ENCODE measurements at regions not wholly inside any gene's neighbourhood (a gene's known extent, or its start where the extent isn't known, plus 50 kb on each side); places are given as distances from the start of the nearest gene placed in this dataset.

DNA sequence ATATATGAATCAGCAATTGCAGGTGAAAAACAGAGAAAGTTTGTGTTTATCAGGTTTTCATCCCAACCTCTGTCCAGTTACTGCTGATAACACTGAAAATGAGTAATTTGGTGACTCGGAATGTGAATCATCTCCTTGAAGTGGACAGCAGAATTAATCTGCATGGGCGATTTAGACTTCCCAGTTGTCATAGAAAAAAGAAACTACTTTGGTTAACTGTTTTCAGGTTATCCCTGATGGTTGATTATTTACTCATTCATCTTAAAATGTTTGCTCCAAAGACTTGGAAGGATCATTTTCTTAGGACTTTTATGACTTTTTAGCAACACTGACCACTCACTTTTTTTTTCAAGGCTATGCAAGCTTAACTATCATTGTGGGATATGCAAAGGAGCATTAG lies 504.1 kb upstream of the ANKRD30A start:
- TF ChIP-seq, protein P1, sequence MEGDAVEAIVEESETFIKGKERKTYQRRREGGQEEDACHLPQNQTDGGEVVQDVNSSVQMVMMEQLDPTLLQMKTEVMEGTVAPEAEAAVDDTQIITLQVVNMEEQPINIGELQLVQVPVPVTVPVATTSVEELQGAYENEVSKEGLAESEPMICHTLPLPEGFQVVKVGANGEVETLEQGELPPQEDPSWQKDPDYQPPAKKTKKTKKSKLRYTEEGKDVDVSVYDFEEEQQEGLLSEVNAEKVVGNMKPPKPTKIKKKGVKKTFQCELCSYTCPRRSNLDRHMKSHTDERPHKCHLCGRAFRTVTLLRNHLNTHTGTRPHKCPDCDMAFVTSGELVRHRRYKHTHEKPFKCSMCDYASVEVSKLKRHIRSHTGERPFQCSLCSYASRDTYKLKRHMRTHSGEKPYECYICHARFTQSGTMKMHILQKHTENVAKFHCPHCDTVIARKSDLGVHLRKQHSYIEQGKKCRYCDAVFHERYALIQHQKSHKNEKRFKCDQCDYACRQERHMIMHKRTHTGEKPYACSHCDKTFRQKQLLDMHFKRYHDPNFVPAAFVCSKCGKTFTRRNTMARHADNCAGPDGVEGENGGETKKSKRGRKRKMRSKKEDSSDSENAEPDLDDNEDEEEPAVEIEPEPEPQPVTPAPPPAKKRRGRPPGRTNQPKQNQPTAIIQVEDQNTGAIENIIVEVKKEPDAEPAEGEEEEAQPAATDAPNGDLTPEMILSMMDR (IDR thresholded peaks at IDR 0.05) = no peak
- Histone ChIP-seq H3K27ac (no peak overlapping the region), H3K27me3 (no peaks in the 10 kb centered on the region), H3K4me3 (no peak overlapping the region), H3K4me1 (no peaks in the 10 kb centered on the region), H3K36me3 (no peaks in the 10 kb centered on the region), H3K9me3 (no peaks in the 10 kb centered on the region)
- 45 to 48% methylated on average over 2 of the region's 2 CpGs for WGBS, 2 donors
- intact Hi-C loops (cut with DNase I) = no loop called here
- DNase-seq = no peak
- FAIRE-seq = no peak
- ATAC-seq = no peak

GRCh38 chr10:36612436-36612835 lies 513.0 kb upstream of the ANKRD30A start:
- no peaks in the 10 kb centered on the region for H3K36me3 ChIP-seq
- no peaks in the 10 kb centered on the region for H3K4me1 ChIP-seq
- TF ChIP-seq, protein P1 (IDR thresholded peaks at IDR 0.05) = no peak
- no peaks in the 10 kb centered on the region for H3K9me3 ChIP-seq
- H3K4me3 ChIP-seq = no peak overlapping the region
- no peaks in the 10 kb centered on the region for H3K27me3 ChIP-seq
- intact Hi-C loops (cut with DNase I) = no loop called here
- DNase-seq = no peak
- WGBS, 2 donors = 89 to 90% methylated on average over 4 of the region's 4 CpGs
- no peak for FAIRE-seq
- H3K27ac ChIP-seq = no peak overlapping the region
- ATAC-seq = no peak

DNA sequence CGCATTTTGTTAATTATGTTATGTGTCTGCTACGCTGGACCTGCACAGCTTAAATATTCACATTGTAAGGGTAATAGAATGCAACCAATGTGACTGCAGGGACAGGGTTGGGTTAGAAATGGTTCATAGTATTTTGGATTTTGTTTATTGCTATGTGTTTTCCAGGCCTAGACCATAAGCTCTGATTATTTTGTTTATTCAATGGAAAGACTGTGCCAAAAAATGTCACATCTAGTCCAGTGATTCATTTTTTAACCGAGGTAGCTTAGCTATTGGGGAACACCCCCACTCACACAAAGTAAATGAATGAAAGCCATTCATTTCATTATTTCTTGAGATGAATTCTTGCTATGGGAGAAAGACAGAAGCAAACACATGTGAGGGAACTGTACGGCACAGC lies 516.5 kb upstream of the ANKRD30A start:
- FAIRE-seq = no peak
- Histone ChIP-seq H3K4me1 (no peaks in the 10 kb centered on the region), H3K27ac (no peak overlapping the region), H3K4me3 (no peak overlapping the region), H3K9me3 (no peaks in the 10 kb centered on the region), H3K36me3 (no peaks in the 10 kb centered on the region), H3K27me3 (no peaks in the 10 kb centered on the region)
- DNase-seq = no peak
- intact Hi-C loops (cut with DNase I) = no loop called here
- WGBS, 2 donors = 65 to 69% methylated on average over 4 of the region's 4 CpGs
- no peak for ATAC-seq
- TF ChIP-seq, protein P1 (IDR thresholded peaks at IDR 0.05) = no peak

DNA sequence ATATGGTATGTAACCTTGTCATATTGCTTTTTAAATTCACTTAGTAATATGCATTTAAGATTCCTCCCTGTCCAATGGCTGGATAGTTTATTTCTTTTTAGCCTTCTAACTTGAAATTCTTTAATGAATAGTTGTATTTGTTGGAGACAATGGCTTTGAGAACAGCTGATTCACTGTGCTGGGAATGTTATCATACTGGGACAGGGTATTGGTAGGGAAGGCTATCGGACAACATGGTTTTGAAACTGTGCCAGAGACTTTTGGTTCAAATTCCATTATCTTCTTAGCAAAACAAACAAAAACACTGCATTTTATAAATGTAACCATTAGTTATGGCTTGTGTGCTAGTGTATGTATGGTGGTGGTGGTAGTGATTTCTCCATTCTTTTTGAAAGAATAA lies 517.1 kb upstream of the ANKRD30A start:
- no peak overlapping the region for H3K4me3 ChIP-seq
- H3K4me1 ChIP-seq = no peaks in the 10 kb centered on the region
- H3K27me3 ChIP-seq = no peaks in the 10 kb centered on the region
- no peak for DNase-seq
- H3K36me3 ChIP-seq = no peaks in the 10 kb centered on the region
- no peak for ATAC-seq
- intact Hi-C loops (cut with DNase I) = no loop called here
- 52 to 61% methylated on average over 1 of the region's 1 CpG for WGBS, 2 donors
- no peak overlapping the region for H3K27ac ChIP-seq
- TF ChIP-seq, protein P1 (IDR thresholded peaks at IDR 0.05) = no peak
- no peak for FAIRE-seq
- no peaks in the 10 kb centered on the region for H3K9me3 ChIP-seq

DNA sequence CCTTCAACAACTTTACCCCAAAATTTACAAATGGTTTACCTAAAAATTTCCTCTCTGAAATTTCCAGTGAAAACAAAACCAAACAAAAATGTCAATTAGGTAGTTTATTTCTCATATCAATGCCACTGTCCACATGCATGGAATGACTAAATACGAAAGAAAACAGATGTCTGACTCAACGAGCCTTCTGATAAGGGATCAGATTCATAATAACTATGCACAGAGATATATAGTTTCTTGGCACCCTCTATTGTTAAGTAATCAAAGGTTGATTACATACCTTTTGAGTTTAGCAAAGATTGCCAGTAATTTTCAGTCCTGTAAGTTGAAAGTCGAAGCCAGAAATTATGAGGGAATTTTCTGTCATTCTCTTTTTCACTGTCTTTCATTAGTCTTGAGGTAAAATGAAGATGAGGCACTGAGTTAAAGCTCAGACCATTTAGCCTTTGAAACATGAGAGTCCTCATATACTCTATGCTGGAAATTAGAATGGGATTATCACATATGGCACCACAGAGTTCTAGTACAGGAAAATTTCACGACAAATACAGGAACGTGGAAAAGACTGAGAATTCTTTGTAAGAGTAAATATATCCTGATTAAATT lies 519.1 kb upstream of the ANKRD30A start:
- no peaks in the 10 kb centered on the region for H3K27me3 ChIP-seq
- no peak for FAIRE-seq
- WGBS, 2 donors = 45 to 47% methylated on average over 5 of the region's 5 CpGs
- no peak overlapping the region for H3K4me3 ChIP-seq
- intact Hi-C loops (cut with DNase I) = no loop called here
- H3K27ac ChIP-seq = no peak overlapping the region
- no peaks in the 10 kb centered on the region for H3K9me3 ChIP-seq
- TF ChIP-seq, protein P1 (IDR thresholded peaks at IDR 0.05) = no peak
- ATAC-seq = no peak
- no peak for DNase-seq
- H3K36me3 ChIP-seq = no peaks in the 10 kb centered on the region
- no peaks in the 10 kb centered on the region for H3K4me1 ChIP-seq
